Peyer's patch (tissue), 4 donors: ENCODE measurements at regions not wholly inside any gene's neighbourhood (a gene's known extent, or its start where the extent isn't known, plus 50 kb on each side); places are given as distances from the start of the nearest gene placed in this dataset.
A peak's percentile ranks its signal among the peaks of the same experiment; 100 is the strongest.

ENCODE experiments used
- DNase-seq, 3 donors: peaks; one replicate each; pipeline ENCODE4 v3.0.0-alpha.2; 2017 to 2019
- H3K27ac ChIP-seq, 4 donors: fragments of 200-600 bp; sonication (generic); one replicate each; pipeline ENCODE4 v1.5.1; 2016 to 2019
- H3K27me3 ChIP-seq, 2 donors: fragments of 200-600 bp; sonication (generic); one replicate each; pipeline ENCODE4 v1.5.1; 2019
- H3K36me3 ChIP-seq, 3 donors: fragments of 200-600 bp; sonication (generic); one replicate each; pipeline ENCODE4 v1.5.1; 2016 to 2019
- H3K4me1 ChIP-seq, 4 donors: fragments of 200-600 bp; sonication (generic); one replicate each; pipeline ENCODE4 v1.5.1; 2016 to 2019
- H3K4me3 ChIP-seq, 4 donors: fragments of 200-600 bp; sonication (generic); 1 replicate in 3 of 4; 2 replicates in 1 of 4; pipeline ENCODE4 v1.5.1; 2016 to 2019; ENCODE audit warnings: mild to moderate bottlenecking in 1 of 4
- H3K9me3 ChIP-seq, 4 donors: fragments of 200-600 bp; sonication (generic); one replicate each; pipeline ENCODE4 v1.5.1; 2016 to 2019; ENCODE audit warnings: mild to moderate bottlenecking in 1 of 4
- POLR2A ChIP-seq, 2 donors: fragments of 450-650 bp; IDR thresholded peaks; one replicate each; pipeline ENCODE4 v1.5.1; 2017; ENCODE audit warnings: antibody characterized with exemption in 2 of 2, mild to moderate bottlenecking in 2 of 2, moderate library complexity in 2 of 2
- TF ChIP-seq, protein P1 (sequence below), 6 experiments: fragments of 450-650 bp in 4 of 6; fragments of 200-600 bp in 2 of 6; sonication (generic) in 1 of 6; IDR thresholded peaks; one replicate each; pipeline ENCODE4 v1.5.1; 2017 to 2019; ENCODE audit warnings: antibody characterized with exemption in 6 of 6, mild to moderate bottlenecking in 3 of 6, moderate library complexity in 1 of 6

DNA sequence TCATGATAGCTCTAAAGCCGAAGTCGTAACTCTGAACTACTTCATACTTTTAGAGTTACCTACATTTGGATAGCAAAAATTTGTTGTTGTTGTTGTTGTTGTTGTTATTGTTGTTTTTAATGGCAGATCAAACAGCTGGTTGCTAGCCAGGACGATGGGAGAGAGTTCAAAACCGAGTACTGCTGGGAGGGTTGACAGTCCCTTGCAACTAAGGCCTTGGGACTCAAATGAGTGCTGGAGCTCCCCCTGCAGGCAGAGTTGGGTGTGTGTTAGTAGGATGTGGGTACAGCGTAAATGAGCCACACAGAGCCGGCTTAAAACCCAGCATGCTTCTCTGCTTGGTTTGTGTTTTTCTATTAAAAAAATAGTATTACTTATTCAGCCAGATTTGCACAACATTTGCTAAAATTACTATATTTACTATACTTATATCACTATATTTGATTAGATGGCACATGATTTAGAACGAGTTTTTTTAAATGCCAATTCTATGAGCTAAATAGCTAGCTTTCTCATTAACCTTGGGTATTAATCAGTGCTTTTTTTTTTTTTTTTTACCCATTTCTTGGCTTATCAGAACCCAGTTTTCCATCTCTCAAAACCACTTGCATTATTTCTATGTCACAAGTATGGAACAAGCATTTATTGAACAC is 129.2 kb upstream of the SYT6 start:
- no peaks in the 10 kb centered on the region for H3K4me1 ChIP-seq
- TF ChIP-seq, protein P1, sequence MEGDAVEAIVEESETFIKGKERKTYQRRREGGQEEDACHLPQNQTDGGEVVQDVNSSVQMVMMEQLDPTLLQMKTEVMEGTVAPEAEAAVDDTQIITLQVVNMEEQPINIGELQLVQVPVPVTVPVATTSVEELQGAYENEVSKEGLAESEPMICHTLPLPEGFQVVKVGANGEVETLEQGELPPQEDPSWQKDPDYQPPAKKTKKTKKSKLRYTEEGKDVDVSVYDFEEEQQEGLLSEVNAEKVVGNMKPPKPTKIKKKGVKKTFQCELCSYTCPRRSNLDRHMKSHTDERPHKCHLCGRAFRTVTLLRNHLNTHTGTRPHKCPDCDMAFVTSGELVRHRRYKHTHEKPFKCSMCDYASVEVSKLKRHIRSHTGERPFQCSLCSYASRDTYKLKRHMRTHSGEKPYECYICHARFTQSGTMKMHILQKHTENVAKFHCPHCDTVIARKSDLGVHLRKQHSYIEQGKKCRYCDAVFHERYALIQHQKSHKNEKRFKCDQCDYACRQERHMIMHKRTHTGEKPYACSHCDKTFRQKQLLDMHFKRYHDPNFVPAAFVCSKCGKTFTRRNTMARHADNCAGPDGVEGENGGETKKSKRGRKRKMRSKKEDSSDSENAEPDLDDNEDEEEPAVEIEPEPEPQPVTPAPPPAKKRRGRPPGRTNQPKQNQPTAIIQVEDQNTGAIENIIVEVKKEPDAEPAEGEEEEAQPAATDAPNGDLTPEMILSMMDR (IDR thresholded peaks at IDR 0.05) = peak; percentile 46 to 84 (median 77)
- no peak for TF ChIP-seq POLR2A (IDR thresholded peaks at IDR 0.05)
- H3K27me3 ChIP-seq = no peaks in the 10 kb centered on the region
- H3K9me3 ChIP-seq = no peaks in the 10 kb centered on the region
- H3K36me3 ChIP-seq = no peaks in the 10 kb centered on the region
- no peak overlapping the region for H3K4me3 ChIP-seq
- peak; percentile 78 to 94 (median 81) for DNase-seq
- H3K27ac ChIP-seq = no peak overlapping the region

DNA sequence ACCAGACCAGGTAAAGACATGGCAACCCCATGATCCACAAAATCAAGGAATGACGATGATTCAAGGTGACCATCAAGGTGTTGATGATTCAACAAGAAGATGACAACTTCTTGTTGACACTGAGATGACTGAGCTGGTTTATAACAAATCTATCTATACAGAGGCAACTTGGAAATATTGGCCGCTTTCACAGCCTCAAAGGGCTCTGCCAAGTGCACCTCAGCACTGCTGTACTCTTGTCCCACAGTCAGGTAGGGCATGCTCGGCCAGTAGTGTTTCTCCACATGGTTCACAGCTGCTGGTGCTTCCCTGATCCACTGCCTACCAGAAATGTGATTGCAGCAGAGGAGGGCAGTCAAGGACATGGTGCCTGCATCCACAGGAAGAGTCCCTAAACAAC is 125.2 kb upstream of the SYT6 start:
- H3K4me1 ChIP-seq = no peaks in the 10 kb centered on the region

GRCh38 chr1:114278430-114278829 is 124.8 kb upstream of the SYT6 start:
- no peak for DNase-seq
- TF ChIP-seq, protein P1 (IDR thresholded peaks at IDR 0.05) = no peak
- TF ChIP-seq POLR2A (IDR thresholded peaks at IDR 0.05) = no peak
- no peaks in the 10 kb centered on the region for H3K9me3 ChIP-seq

More for the DNA sequence above, 125.2 kb upstream of the SYT6 start:
- Histone ChIP-seq H3K27me3 (no peaks in the 10 kb centered on the region), H3K4me3 (no peak overlapping the region), H3K36me3 (no peaks in the 10 kb centered on the region), H3K27ac (no peak overlapping the region), H3K9me3 (no peaks in the 10 kb centered on the region)
- no peak for TF ChIP-seq POLR2A (IDR thresholded peaks at IDR 0.05)
- TF ChIP-seq, protein P1 (IDR thresholded peaks at IDR 0.05) = no peak
- DNase-seq = no peak

GRCh38 chr1:114274621-114275317 is 121.1 kb upstream of the SYT6 start:
- Histone ChIP-seq H3K27ac (no peak overlapping the region), H3K9me3 (no peaks in the 10 kb centered on the region)

More at GRCh38 chr1:114278430-114278829, 124.8 kb upstream of the SYT6 start:
- H3K27me3 ChIP-seq = no peaks in the 10 kb centered on the region
- no peak overlapping the region for H3K27ac ChIP-seq
- no peaks in the 10 kb centered on the region for H3K36me3 ChIP-seq
- H3K4me1 ChIP-seq = no peaks in the 10 kb centered on the region
- H3K4me3 ChIP-seq = no peak overlapping the region

GRCh38 chr1:114272593-114272992 is 118.9 kb upstream of the SYT6 start:
- DNase-seq = no peak
- H3K4me1 ChIP-seq = no peaks in the 10 kb centered on the region
- no peaks in the 10 kb centered on the region for H3K36me3 ChIP-seq
- no peak for TF ChIP-seq POLR2A (IDR thresholded peaks at IDR 0.05)
- no peak overlapping the region for H3K4me3 ChIP-seq
- no peaks in the 10 kb centered on the region for H3K9me3 ChIP-seq
- no peak overlapping the region for H3K27ac ChIP-seq
- H3K27me3 ChIP-seq = no peaks in the 10 kb centered on the region

More at GRCh38 chr1:114274621-114275317, 121.1 kb upstream of the SYT6 start:
- no peak for DNase-seq
- TF ChIP-seq, protein P1 (IDR thresholded peaks at IDR 0.05) = no peak
- no peak for TF ChIP-seq POLR2A (IDR thresholded peaks at IDR 0.05)
- H3K27me3 ChIP-seq = no peaks in the 10 kb centered on the region
- no peaks in the 10 kb centered on the region for H3K36me3 ChIP-seq
- no peak overlapping the region for H3K4me3 ChIP-seq
- H3K4me1 ChIP-seq = no peaks in the 10 kb centered on the region

DNA sequence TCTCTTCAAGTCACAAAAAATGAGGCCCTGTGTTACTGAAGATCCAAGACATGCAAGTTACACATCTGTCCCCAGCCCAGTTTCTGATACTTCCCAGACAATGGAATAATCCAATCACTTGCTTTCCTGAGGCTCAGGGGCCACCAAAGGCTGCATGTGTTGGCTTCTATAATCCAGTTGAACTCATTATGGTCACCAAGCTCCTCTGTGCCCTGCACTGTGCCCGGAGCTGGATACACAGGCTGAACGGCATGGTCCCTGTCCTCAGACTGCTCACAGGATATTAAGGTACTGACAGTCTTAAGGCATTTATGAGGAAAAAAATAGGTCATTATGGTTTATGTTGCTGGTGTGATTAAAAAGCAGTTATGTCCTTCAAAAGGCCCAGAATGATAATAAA is 117.0 kb upstream of the SYT6 start:
- Histone ChIP-seq H3K36me3 (no peaks in the 10 kb centered on the region), H3K4me1 (no peaks in the 10 kb centered on the region), H3K27ac (no peak overlapping the region), H3K27me3 (no peaks in the 10 kb centered on the region), H3K4me3 (no peak overlapping the region), H3K9me3 (no peaks in the 10 kb centered on the region)
- no peak for DNase-seq
- TF ChIP-seq, protein P1 (IDR thresholded peaks at IDR 0.05) = no peak
- TF ChIP-seq POLR2A (IDR thresholded peaks at IDR 0.05) = no peak
